CD4-positive, alpha-beta memory T cell (primary cell): ENCODE measurements at regions not wholly inside any gene's neighbourhood (a gene's known extent, or its start where the extent isn't known, plus 50 kb on each side); places are given as distances from the start of the nearest gene placed in this dataset.
"Not testable (repeated sequence)": the region's sequence is repeated elsewhere in the genome, so short reads cannot be mapped to it uniquely, and the experiment has no call there.

Experiments used
- CTCF ChIA-PET: fragments of 350-600 bp; sonication (Branson Sonifier 250); formaldehyde crosslinking; loops from one replicate; lab custom pipeline; 2021; ENCODE audit warnings: inconsistent platforms; ENCODE audit not compliant: partially characterized antibody; lab: Charles Lee
- POLR2A ChIA-PET: fragments of 350-600 bp; sonication (Branson Sonifier 250); formaldehyde crosslinking; loops from one replicate; lab custom pipeline; 2021; ENCODE audit not compliant: partially characterized antibody; lab: Charles Lee
- DNase-seq, 5 donors: peaks; one replicate each; pipeline versions ENCODE4 v3.0.0 to v3.0.0-alpha.2; 2020 to 2022; ENCODE audit warnings: mixed read lengths in 1 of 5
- H3K27ac ChIP-seq: one replicate; pipeline ENCODE4 v1.7.0; 2013; ENCODE audit warnings: low read depth, low read length
- H3K27me3 ChIP-seq: 2 replicates; pipeline ENCODE4 v1.7.0; 2013; ENCODE audit warnings: mild to moderate bottlenecking, low read length, moderate library complexity; ENCODE audit not compliant: insufficient read depth
- H3K36me3 ChIP-seq: 2 replicates; pipeline ENCODE4 v1.7.0; 2013; ENCODE audit warnings: mild to moderate bottlenecking, low read length, moderate library complexity; ENCODE audit not compliant: insufficient read depth
- H3K4me1 ChIP-seq: 2 replicates; pipeline ENCODE4 v1.7.0; 2013; ENCODE audit warnings: mild to moderate bottlenecking, low read length, moderate library complexity; ENCODE audit not compliant: insufficient read depth
- H3K4me3 ChIP-seq, 2 donors: one replicate each; pipeline ENCODE4 v1.7.0; 2013; ENCODE audit warnings: low read length in 2 of 2, mild to moderate bottlenecking in 1 of 2
- H3K9me3 ChIP-seq, 2 donors: one replicate each; pipeline ENCODE4 v1.7.0; 2013; ENCODE audit warnings: low read length in 2 of 2, control low read depth in 1 of 2; ENCODE audit not compliant: control insufficient read depth in 1 of 2
- H3K27ac Mint-ChIP-seq, 7 donors: one replicate each; pipeline ENCODE4 v1.8.0; 2020 to 2021; ENCODE audit warnings: mixed read lengths in 7 of 7, mild to moderate bottlenecking in 6 of 7, inconsistent platforms in 3 of 7, moderate library complexity in 3 of 7
- H3K27me3 Mint-ChIP-seq, 2 donors: one replicate each; pipeline ENCODE4 v1.8.0; 2020 to 2021; ENCODE audit warnings: mixed read lengths in 2 of 2
- H3K36me3 Mint-ChIP-seq, 2 donors: one replicate each; pipeline ENCODE4 v1.8.0; 2020 to 2021; ENCODE audit warnings: mixed read lengths in 2 of 2, inconsistent platforms in 1 of 2, mild to moderate bottlenecking in 1 of 2
- H3K4me1 Mint-ChIP-seq, 4 donors: one replicate each; pipeline ENCODE4 v1.8.0; 2020 to 2021; ENCODE audit warnings: mixed read lengths in 4 of 4, mild to moderate bottlenecking in 1 of 4
- H3K4me3 Mint-ChIP-seq, 8 donors: one replicate each; pipeline ENCODE4 v1.8.0; 2020 to 2021; ENCODE audit warnings: mixed read lengths in 8 of 8, mild to moderate bottlenecking in 7 of 8, moderate library complexity in 6 of 8, inconsistent platforms in 3 of 8
- H3K9me3 Mint-ChIP-seq, 8 donors: one replicate each; pipeline ENCODE4 v1.8.0; 2020 to 2021; ENCODE audit warnings: mixed read lengths in 8 of 8, mild to moderate bottlenecking in 5 of 8, inconsistent platforms in 3 of 8, moderate library complexity in 1 of 8
- intact Hi-C: fragments of 100-400 bp; cut with micrococcal nuclease; formaldehyde crosslinking; loops from one replicate; pipeline ENCODE4 v1.15.1; 2023

DNA sequence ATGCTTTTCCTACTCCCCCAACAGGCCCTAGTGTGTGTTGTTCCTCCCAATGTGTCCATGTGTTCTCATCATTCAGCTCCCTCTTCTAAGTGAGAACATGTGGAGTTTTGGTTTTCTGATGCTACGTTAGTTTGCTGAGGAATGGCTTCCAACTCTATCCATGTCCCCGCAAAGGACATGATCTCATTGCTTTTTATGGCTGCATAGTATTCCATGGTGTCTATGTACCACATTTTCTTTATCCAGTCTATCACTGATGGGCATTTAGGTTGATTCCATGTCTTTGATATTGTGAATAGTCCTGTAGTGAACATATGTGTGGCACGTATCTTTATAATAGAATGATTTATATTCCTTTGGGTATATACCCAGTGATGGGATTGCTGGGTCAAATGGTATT is 72.5 kb upstream of the CCNY start:
- H3K4me3 ChIP-seq, CTCF ChIA-PET, H3K4me1 Mint-ChIP-seq, H3K4me3 Mint-ChIP-seq, H3K27me3 Mint-ChIP-seq, H3K9me3 ChIP-seq, H3K27me3 ChIP-seq, H3K9me3 Mint-ChIP-seq, DNase-seq, H3K4me1 ChIP-seq, H3K27ac Mint-ChIP-seq, H3K27ac ChIP-seq, H3K36me3 ChIP-seq, intact Hi-C loops, H3K36me3 Mint-ChIP-seq, POLR2A ChIA-PET: not testable (repeated sequence)

DNA sequence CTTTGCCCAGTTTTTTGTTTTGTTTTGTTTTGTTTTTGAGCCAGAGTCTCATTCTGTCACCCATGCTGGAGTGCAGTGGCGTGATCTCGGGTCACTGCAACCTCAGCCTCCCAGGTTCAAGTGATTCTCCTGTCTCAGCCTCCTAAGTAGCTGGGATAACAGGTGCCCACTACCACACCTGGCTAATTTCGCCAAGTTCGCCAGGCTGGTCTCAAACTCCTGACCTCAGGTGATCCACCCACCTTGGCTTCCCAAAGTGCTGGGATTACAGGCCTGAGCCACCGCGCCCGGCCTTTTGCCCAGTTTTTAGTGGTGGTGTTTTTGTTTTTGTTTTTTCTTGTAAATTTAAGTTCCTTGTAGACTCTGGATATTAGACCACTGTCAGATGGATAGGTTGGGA is 71.7 kb upstream of the CCNY start:
- DNase-seq, H3K27me3 Mint-ChIP-seq, POLR2A ChIA-PET, CTCF ChIA-PET, H3K4me3 Mint-ChIP-seq, H3K36me3 Mint-ChIP-seq, H3K36me3 ChIP-seq, H3K4me1 Mint-ChIP-seq, H3K4me3 ChIP-seq, H3K9me3 Mint-ChIP-seq, H3K27ac ChIP-seq, H3K4me1 ChIP-seq, H3K27me3 ChIP-seq, H3K27ac Mint-ChIP-seq, intact Hi-C loops, H3K9me3 ChIP-seq: not testable (repeated sequence)

DNA sequence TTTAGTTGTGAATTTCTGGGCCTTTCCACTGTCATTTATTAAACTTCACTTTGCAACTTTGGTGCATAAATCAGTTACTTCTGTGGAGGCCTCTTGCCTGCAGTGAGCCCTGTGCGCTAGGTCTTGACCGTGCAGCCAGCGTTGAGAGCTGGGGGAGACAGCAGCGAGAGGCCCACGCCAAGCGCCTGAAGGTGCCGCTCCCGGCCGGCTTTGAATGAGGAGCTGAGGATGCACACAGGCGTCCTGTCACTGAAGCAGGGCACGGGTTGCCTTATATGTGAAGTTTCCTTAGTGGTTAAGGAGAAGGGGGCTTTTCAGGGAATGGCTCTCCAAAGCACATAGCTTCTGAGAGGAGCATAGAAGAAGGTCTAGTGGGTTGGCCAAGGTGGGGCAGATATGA is 70.9 kb upstream of the CCNY start:
- no peak for DNase-seq
- Mint-ChIP-seq H3K36me3 (peaks cover 0 to 1% of the 10 kb centered on the region in 2 donors), H3K27ac (no peak overlapping the region), H3K9me3 (peaks cover 0 to 3% (median 0%) of the 10 kb centered on the region in 8 donors), H3K4me1 (peaks cover 5 to 10% (median 5%) of the 10 kb centered on the region in 4 donors), H3K4me3 (no peak overlapping the region), H3K27me3 (peaks cover 1 to 4% of the 10 kb centered on the region in 2 donors)
- H3K27me3 ChIP-seq = no peaks in the 10 kb centered on the region
- H3K4me1 ChIP-seq = no peaks in the 10 kb centered on the region
- intact Hi-C loops = no loop called here
- ChIA-PET CTCF (no interaction called here), POLR2A (no interaction called here)
- no peak overlapping the region for H3K4me3 ChIP-seq
- H3K9me3 ChIP-seq = no peaks in the 10 kb centered on the region
- no peaks in the 10 kb centered on the region for H3K36me3 ChIP-seq
- no peak overlapping the region for H3K27ac ChIP-seq

DNA sequence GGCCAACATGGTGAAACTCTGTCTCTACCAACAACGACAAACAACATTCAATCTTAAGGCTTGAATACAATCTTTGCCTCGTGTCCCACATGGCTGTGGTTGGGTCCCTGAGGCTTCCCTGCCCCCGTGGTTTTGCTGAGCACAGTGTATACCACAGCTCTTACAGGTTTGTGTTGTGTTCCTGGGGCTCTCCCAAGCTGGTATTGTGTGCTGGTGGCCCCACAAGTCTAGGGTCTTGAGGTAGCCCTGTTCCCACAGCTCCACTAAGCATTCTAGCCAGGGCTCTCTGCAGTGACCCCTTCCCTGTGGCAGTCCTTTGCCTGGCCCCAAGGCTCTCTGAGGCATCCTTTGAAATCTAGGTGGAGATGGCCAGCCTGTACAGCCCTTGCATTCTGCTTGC is 68.0 kb upstream of the CCNY start:
- Mint-ChIP-seq H3K36me3 (no peaks in the 10 kb centered on the region), H3K9me3 (peaks cover 0 to 6% (median 0%) of the 10 kb centered on the region in 8 donors), H3K4me3 (no peak overlapping the region), H3K27ac (no peak overlapping the region), H3K4me1 (peaks cover 5 to 10% (median 5%) of the 10 kb centered on the region in 4 donors), H3K27me3 (peaks cover 0 to 6% of the 10 kb centered on the region in 2 donors)
- Histone ChIP-seq H3K9me3 (no peaks in the 10 kb centered on the region), H3K4me3 (no peak overlapping the region), H3K27ac (no peak overlapping the region), H3K27me3 (no peaks in the 10 kb centered on the region), H3K4me1 (no peaks in the 10 kb centered on the region), H3K36me3 (no peaks in the 10 kb centered on the region)
- ChIA-PET POLR2A (no interaction called here), CTCF (interaction anchor here (0.5 kb wide), 1 partner anchor 23 kb away, joined by 3 read pairs; no protein-coding TSS in a partner anchor)
- intact Hi-C loops = no loop called here
- no peak for DNase-seq

DNA sequence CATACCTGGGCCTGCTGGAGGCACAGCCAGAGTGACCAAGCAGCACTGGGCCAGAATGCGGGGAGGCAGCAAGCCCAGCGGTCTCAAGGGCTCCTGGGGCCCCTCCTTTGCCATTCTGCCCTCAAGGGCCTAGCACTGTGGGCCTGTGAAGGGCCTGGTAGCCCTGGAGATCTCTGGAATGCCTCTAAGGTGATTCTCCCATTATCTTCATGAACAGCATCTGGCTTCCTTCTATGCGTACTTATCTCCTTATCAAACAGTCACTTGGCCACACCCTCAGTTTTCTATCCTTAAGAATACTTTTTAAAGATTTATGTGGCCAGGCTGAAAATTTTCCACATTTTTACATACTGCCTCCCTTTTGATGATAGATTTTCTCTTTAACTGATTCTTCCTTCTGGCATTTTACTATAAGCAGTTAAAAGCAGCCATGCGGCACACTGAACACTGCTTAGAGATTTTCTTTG is 67.5 kb upstream of the CCNY start:
- H3K27ac Mint-ChIP-seq = peak overlapping the region in 1 of 7 donors; percentile 61
- Histone ChIP-seq H3K4me3 (no peak overlapping the region), H3K9me3 (no peaks in the 10 kb centered on the region), H3K36me3 (no peaks in the 10 kb centered on the region), H3K27ac (no peak overlapping the region), H3K27me3 (no peaks in the 10 kb centered on the region), H3K4me1 (no peaks in the 10 kb centered on the region)
- peaks cover 5 to 10% (median 5%) of the 10 kb centered on the region in 4 donors for H3K4me1 Mint-ChIP-seq
- POLR2A ChIA-PET = no interaction called here
- intact Hi-C loops = no loop called here
- DNase-seq = no peak
- H3K9me3 Mint-ChIP-seq = peaks cover 0 to 6% (median under 1%) of the 10 kb centered on the region in 8 donors
- no peaks in the 10 kb centered on the region for H3K36me3 Mint-ChIP-seq
- H3K4me3 Mint-ChIP-seq = no peak overlapping the region
- H3K27me3 Mint-ChIP-seq = peaks cover 0 to 3% of the 10 kb centered on the region in 2 donors
- CTCF ChIA-PET = no interaction called here

DNA sequence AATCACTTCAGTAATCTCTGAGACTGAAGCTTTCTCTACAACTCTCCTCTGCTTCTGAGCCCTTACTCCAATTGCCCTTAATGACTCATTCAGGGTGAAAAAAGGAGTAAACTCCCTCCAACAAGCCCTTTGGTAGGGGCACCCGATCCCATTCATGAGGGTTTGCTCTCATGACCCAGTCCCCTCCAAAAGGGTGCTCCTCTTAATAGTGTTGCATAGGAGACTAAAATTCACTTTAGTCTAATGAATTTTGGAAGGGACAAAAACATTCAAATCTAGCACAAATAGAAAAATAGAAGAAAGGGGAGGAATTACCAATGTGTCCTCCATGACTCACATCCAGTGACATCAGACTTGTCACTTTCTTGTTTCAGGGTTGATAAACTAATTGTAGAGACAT is 66.2 kb upstream of the CCNY start:
- H3K4me1 Mint-ChIP-seq = peaks cover 5 to 10% (median 5%) of the 10 kb centered on the region in 4 donors
- H3K9me3 ChIP-seq = no peaks in the 10 kb centered on the region
- no peak overlapping the region for H3K4me3 Mint-ChIP-seq
- H3K4me1 ChIP-seq = no peaks in the 10 kb centered on the region
- H3K9me3 Mint-ChIP-seq = peaks cover 0 to 11% (median 4%) of the 10 kb centered on the region in 8 donors
- DNase-seq = no peak
- intact Hi-C loops = no loop called here
- ChIA-PET CTCF (no interaction called here), POLR2A (no interaction called here)
- H3K27me3 Mint-ChIP-seq = peaks cover 0 to 2% of the 10 kb centered on the region in 2 donors
- no peaks in the 10 kb centered on the region for H3K27me3 ChIP-seq
- no peak overlapping the region for H3K4me3 ChIP-seq
- no peak overlapping the region for H3K27ac ChIP-seq
- no peaks in the 10 kb centered on the region for H3K36me3 ChIP-seq
- H3K27ac Mint-ChIP-seq = no peak overlapping the region
- no peaks in the 10 kb centered on the region for H3K36me3 Mint-ChIP-seq

DNA sequence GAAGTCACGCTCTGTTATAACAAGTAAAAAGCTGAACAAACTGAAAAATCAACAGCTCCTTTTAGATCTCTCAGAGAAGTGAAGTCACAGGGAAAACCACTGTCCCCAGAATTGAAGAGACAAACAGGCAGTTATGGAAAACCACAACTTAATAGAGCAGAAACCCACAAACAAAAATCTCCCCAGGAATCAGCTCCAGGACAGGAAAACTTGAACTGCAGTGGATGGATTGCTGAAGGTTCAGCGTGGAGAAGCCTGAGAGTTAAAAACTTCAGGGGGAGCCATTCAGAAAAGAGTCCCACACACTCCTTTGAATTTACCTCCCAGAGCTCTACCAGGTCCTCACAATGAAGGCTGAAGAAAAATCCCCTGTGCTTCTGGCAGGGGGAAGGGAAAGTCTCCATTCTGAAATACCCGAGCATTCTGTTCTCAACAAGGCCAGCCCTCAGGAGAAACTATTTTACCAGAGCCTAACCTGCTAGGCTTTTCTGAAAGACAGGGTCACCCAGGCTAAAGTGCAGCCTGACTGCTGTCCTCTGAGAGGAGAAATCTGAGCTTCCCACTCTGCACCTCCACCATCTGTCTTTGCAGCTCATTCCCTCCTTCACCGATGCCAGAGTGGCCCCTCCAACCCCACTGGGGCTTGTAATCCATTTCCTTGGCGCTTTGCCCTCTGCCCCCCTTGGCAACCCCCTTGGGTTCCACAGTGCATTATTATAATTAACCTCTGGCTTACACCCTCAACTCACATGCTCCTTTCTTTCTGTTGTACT is 65.0 kb upstream of the CCNY start:
- Mint-ChIP-seq H3K36me3 (no peaks in the 10 kb centered on the region), H3K27ac (no peak overlapping the region), H3K4me3 (no peak overlapping the region), H3K4me1 (peaks cover 5 to 10% (median 5%) of the 10 kb centered on the region in 4 donors), H3K9me3 (peaks cover 0 to 11% (median 4%) of the 10 kb centered on the region in 8 donors), H3K27me3 (peaks cover 0 to 2% of the 10 kb centered on the region in 2 donors)
- Histone ChIP-seq H3K27ac (no peak overlapping the region), H3K27me3 (no peaks in the 10 kb centered on the region), H3K4me3 (no peak overlapping the region), H3K36me3 (no peaks in the 10 kb centered on the region), H3K9me3 (no peaks in the 10 kb centered on the region), H3K4me1 (no peaks in the 10 kb centered on the region)
- intact Hi-C loops = no loop called here
- DNase-seq = no peak
- CTCF ChIA-PET = no interaction called here
- POLR2A ChIA-PET = no interaction called here
